Adipocyte (in vitro differentiated cells): ENCODE measurements at regions not wholly inside any gene's neighbourhood (a gene's known extent, or its start where the extent isn't known, plus 50 kb on each side); places are given as distances from the start of the nearest gene placed in this dataset.
A peak's percentile ranks its signal among the peaks of the same experiment; 100 is the strongest.

Source experiments
- DNase-seq: peaks from one replicate; pipeline ENCODE4 v3.0.0-alpha.2; 2015; ENCODE audit warnings: low read depth
- H3K27me3 ChIP-seq: replicated peaks from 2 replicates; pipeline ENCODE4 v1.7.0; 2013; ENCODE audit warnings: mild to moderate bottlenecking, low read length, moderate library complexity; ENCODE audit not compliant: control insufficient read depth, insufficient read depth
- H3K36me3 ChIP-seq: 2 replicates; pipeline ENCODE4 v1.7.0; 2013; ENCODE audit warnings: low read length, mild to moderate bottlenecking, moderate library complexity; ENCODE audit not compliant: control insufficient read depth, insufficient read depth, severe bottlenecking
- H3K4me1 ChIP-seq: 2 replicates; pipeline ENCODE4 v1.7.0; 2013; ENCODE audit warnings: mild to moderate bottlenecking, low read length, moderate library complexity; ENCODE audit not compliant: control insufficient read depth, insufficient read depth
- H3K4me3 ChIP-seq: 2 replicates; pipeline ENCODE4 v1.7.0; 2013; ENCODE audit warnings: mild to moderate bottlenecking, low read length, moderate library complexity
- H3K9ac ChIP-seq: 2 replicates; pipeline ENCODE4 v1.7.0; 2013; ENCODE audit warnings: mild to moderate bottlenecking, low read length, moderate library complexity
- H3K9me3 ChIP-seq: 2 replicates; pipeline ENCODE4 v1.7.0; 2013; ENCODE audit warnings: mild to moderate bottlenecking, low read length, moderate library complexity; ENCODE audit not compliant: control insufficient read depth

GRCh38 chr1:175881246-175881976, 138.0 kb upstream of the TNR start:
- Histone ChIP-seq H3K9me3 (no peaks in the 10 kb centered on the region), H3K4me3 (no peak overlapping the region), H3K36me3 (no peaks in the 10 kb centered on the region), H3K9ac (no peak overlapping the region), H3K4me1 (peaks cover 17% of the 10 kb centered on the region), H3K27me3 (no peaks in the 10 kb centered on the region)
- no peak for DNase-seq

DNA sequence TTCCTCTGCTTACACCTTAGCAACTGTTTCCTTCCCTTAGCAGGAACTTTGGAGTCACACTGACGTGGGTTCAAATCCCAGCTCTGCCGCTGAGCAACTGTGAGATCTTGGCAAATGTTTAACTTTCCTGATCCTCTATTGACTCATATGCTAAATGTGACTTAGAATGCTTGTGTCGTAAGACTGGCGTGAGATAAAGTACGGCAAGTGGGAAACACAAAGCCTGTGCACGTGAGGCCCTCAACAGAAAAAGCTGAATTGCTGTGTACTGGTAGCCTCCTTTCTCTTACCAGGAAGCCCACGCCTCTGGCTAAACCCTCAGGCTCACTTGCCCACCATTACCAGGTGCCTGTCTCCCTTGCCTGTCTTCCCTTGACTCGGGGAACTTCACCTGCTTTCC, 135.4 kb upstream of the TNR start:
- Histone ChIP-seq H3K9me3 (no peaks in the 10 kb centered on the region), H3K27me3 (no peaks in the 10 kb centered on the region), H3K4me1 (peaks cover 5% of the 10 kb centered on the region), H3K4me3 (no peak overlapping the region), H3K9ac (no peak overlapping the region), H3K36me3 (no peaks in the 10 kb centered on the region)
- DNase-seq: no peak

DNA sequence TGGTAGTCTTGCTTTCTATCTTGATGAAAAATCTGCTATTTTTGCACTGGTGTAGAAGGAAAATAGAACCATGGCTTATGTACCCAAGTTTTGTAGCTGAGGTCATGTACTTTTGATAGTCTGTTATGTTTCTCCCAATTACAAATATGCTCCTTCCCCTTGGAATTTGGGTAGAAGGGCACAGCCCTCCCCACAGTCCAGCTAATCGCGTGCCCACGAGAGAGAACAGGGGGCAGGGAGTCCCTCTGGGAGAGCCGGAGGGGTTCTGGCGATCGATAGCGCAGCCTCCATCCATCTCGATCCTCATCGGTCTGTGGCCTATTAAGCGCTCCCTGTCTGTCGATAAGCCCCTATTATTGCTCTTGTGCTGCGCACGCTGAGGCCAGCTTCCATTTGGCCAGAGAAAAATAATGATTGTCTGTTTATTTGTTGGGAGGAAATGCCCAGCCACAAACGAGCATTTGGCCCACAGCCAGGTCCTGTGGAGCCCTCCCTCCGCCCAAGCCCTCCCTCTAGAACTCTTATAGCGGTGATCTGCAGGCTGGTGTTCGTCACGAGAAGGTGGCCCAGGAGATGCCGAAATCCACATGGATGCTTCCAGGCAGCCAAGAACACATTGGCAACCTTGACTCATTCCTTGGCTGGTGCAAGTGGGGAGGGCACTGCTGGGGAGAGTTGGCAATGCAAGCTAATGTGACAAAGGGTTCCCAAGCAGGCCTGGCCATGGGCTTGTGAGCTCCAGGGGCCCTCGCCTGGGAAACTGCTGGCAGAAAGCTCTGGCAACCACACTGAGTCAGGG, 134.7 kb upstream of the TNR start:
- Histone ChIP-seq H3K9ac (no peak overlapping the region), H3K27me3 (no peaks in the 10 kb centered on the region), H3K4me1 (peaks cover 5% of the 10 kb centered on the region), H3K9me3 (no peaks in the 10 kb centered on the region), H3K4me3 (no peak overlapping the region), H3K36me3 (no peaks in the 10 kb centered on the region)
- DNase-seq: no peak

- H3K4me1 ChIP-seq: peaks cover 5% of the 10 kb centered on the region
- no peak for DNase-seq
- H3K27me3 ChIP-seq: peaks cover 1% of the 10 kb centered on the region
- no peaks in the 10 kb centered on the region for H3K36me3 ChIP-seq
- no peak overlapping the region for H3K4me3 ChIP-seq
- H3K9ac ChIP-seq: no peak overlapping the region
- H3K9me3 ChIP-seq: no peaks in the 10 kb centered on the region
These were observed 132.2 kb upstream of the TNR start for GRCh38 chr1:175875556-175875955.

- H3K4me1 ChIP-seq: peaks cover 5% of the 10 kb centered on the region
- H3K36me3 ChIP-seq: no peaks in the 10 kb centered on the region
- no peaks in the 10 kb centered on the region for H3K9me3 ChIP-seq
- no peak overlapping the region for H3K4me3 ChIP-seq
- no peak for DNase-seq
- H3K9ac ChIP-seq: no peak overlapping the region
- peaks cover 4% of the 10 kb centered on the region for H3K27me3 ChIP-seq
These were observed 130.7 kb upstream of the TNR start for GRCh38 chr1:175874081-175874480.

DNA sequence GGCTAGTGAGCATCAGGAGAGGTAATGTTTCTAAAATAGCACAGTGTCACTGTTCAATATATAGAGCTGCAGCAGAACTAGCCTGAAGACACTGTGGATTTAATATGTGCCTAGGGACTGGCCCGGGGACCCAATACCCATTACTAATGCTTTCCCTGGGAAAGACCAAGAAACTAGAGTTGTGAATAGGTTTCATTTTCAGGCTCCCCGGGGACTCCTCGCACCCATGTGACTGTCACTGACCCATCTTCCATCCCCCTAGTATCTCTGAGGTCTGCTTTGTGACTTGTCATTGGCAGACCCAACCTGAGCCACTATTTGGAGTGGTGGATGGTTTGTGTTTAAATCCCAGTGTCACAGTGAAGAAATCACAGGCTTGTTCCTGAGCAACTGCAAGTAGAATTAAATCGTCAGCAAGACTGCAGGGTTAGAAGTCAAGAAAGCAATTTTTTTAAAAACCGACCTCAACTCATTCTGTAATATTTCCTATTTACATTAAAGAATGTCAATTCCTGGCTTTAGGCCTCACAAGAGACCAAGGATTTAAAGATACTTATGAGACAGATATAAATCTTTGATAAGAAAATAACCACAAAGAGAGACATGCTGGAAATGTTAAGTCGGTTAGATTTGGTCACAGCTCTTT, 130.0 kb upstream of the TNR start:
- Histone ChIP-seq H3K4me1 (no peaks in the 10 kb centered on the region), H3K36me3 (no peaks in the 10 kb centered on the region), H3K9ac (no peak overlapping the region), H3K9me3 (no peaks in the 10 kb centered on the region), H3K27me3 (peaks cover 4% of the 10 kb centered on the region), H3K4me3 (no peak overlapping the region)
- DNase-seq: no peak

DNA sequence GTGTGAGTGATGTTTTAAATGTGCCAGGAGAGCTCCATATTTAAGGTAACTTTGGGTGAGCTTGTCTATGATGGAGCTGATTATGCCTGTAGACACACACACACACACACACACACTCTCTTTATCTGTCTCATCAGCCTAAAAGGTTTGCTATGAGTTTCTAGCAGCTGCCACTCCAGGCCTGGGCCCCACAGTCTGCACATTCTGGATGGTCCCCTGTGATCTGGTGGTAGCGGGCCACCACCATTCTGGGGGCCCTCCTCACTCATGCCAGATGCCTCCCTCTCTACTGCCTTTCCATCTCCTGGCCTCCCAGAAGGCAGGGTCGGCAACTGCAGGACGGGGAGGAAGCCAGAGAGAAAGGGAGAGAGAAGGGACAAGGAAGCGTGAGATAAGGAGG, 129.2 kb upstream of the TNR start:
- Histone ChIP-seq H3K4me3 (no peak overlapping the region), H3K4me1 (no peaks in the 10 kb centered on the region), H3K9me3 (no peaks in the 10 kb centered on the region), H3K36me3 (no peaks in the 10 kb centered on the region), H3K27me3 (peaks cover 4% of the 10 kb centered on the region), H3K9ac (no peak overlapping the region)
- no peak for DNase-seq

DNA sequence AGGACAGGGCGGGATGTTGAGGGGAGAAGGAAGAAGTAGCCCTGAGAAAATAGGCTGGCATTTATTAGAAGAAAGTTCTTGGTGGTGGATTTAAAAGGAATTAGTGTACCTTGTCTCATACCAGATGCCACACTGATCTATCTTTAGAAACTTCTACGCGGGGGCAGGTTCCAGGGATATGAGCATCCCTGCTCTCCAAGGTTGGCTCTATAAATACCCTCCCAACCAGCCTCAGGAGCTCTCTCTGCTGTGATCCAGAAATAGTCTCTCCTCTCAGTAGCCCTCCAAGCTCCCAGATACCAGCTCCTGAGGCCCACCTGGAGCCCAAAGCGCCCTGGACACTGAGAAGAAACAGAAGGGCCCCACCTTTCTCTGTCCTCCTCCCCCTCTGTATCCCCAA, 128.3 kb upstream of the TNR start:
- H3K4me3 ChIP-seq: no peak overlapping the region
- H3K4me1 ChIP-seq: no peaks in the 10 kb centered on the region
- no peaks in the 10 kb centered on the region for H3K36me3 ChIP-seq
- no peaks in the 10 kb centered on the region for H3K9me3 ChIP-seq
- DNase-seq: no peak
- H3K27me3 ChIP-seq: peaks cover 4% of the 10 kb centered on the region
- H3K9ac ChIP-seq: no peak overlapping the region

- Histone ChIP-seq H3K9me3 (no peaks in the 10 kb centered on the region), H3K27me3 (peaks cover 6% of the 10 kb centered on the region), H3K9ac (no peak overlapping the region), H3K36me3 (no peaks in the 10 kb centered on the region), H3K4me1 (no peaks in the 10 kb centered on the region), H3K4me3 (no peak overlapping the region)
- no peak for DNase-seq
These were observed 126.8 kb upstream of the TNR start for GRCh38 chr1:175870217-175870616.

- Histone ChIP-seq H3K36me3 (no peaks in the 10 kb centered on the region), H3K4me1 (no peaks in the 10 kb centered on the region), H3K9me3 (no peaks in the 10 kb centered on the region), H3K27me3 (peaks cover 25% of the 10 kb centered on the region), H3K9ac (no peak overlapping the region), H3K4me3 (no peak overlapping the region)
- no peak for DNase-seq
These were observed 123.4 kb upstream of the TNR start for GRCh38 chr1:175866776-175867175.

DNA sequence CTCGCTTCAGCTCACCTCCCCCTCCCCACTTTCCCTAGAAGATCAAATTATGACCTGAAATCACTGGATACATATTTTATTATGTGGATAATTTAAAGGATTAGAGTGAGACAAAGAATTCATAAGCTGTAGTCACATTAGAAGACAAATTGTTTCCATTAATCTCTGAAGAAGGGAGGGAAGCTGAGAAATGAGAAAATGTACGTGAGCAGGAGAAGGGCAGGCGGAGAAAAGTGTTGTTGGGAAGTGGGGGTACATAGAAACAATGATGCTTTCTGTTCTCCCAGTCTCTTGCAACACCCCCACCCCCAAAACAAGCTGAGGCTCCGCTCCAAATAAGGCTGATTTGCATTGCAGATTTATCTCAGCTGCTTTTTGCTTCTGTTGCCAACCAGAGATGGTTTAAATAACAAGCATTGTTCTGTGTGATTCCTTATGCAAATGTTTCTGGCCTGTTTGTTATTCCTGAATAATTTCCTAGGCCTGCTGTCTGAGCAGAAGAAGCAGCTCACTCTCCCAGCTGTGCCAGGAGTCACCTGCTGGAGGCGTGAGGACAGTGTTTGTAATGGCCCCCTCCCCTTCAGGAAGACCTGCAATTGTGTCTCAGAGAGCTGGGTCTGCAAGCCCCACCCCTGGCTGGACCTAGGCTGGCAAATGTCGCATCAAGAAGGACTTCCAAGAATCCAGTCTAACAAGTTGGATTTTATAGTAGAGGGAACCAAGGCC, 121.8 kb upstream of the TNR start:
- DNase-seq: peak; percentile 3
- H3K9me3 ChIP-seq: no peaks in the 10 kb centered on the region
- no peak overlapping the region for H3K4me3 ChIP-seq
- peaks cover 24% of the 10 kb centered on the region for H3K27me3 ChIP-seq
- no peak overlapping the region for H3K9ac ChIP-seq
- no peaks in the 10 kb centered on the region for H3K4me1 ChIP-seq
- H3K36me3 ChIP-seq: no peaks in the 10 kb centered on the region
